GM20000 (cell line): ENCODE measurements at regions not wholly inside any gene's neighbourhood (a gene's known extent, or its start where the extent isn't known, plus 50 kb on each side); places are given as distances from the start of the nearest gene placed in this dataset.
A peak's percentile ranks its signal among the peaks of the same experiment; 100 is the strongest.

Experiments used
- DNase-seq: peaks from one replicate; pipeline ENCODE4 v3.0.0; 2012; ENCODE audit warnings: low spot score
- CTCF ChIP-seq: IDR thresholded peaks from 2 replicates; pipeline ENCODE4 v1.5.1; 2012; ENCODE audit warnings: mild to moderate bottlenecking, control low read depth; ENCODE audit errors: extremely low read depth, missing control alignments

- TF ChIP-seq CTCF: no peak
- DNase-seq: no peak
Measured at GRCh38 chr3:42028474-42028873, 62.7 kb upstream of the TRAK1 start.

GRCh38 chr3:42027571-42027970 lies 63.6 kb upstream of the TRAK1 start:
- no peak for TF ChIP-seq CTCF
- no peak for DNase-seq

- TF ChIP-seq CTCF: no peak
- peak; percentile 60 for DNase-seq
Measured at GRCh38 chr3:42025370-42026138, 63.7 kb upstream of the ULK4 start.

GRCh38 chr3:42024591-42025351 lies 62.9 kb upstream of the ULK4 start:
- TF ChIP-seq CTCF: no peak
- DNase-seq: no peak

- DNase-seq: no peak
- no peak for TF ChIP-seq CTCF
Measured at GRCh38 chr3:42023380-42023779, 61.5 kb upstream of the ULK4 start.

GRCh38 chr3:42022355-42022754 lies 60.5 kb upstream of the ULK4 start:
- no peak for DNase-seq
- TF ChIP-seq CTCF: no peak

GRCh38 chr3:42020684-42021307 lies 58.9 kb upstream of the ULK4 start:
- TF ChIP-seq CTCF: no peak
- DNase-seq: no peak
